HG02938 (cell line): ENCODE measurements at regions not wholly inside any gene's neighbourhood (a gene's known extent, or its start where the extent isn't known, plus 50 kb on each side); places are given as distances from the start of the nearest gene placed in this dataset.
"Not testable (repeated sequence)": the region's sequence is repeated elsewhere in the genome, so short reads cannot be mapped to it uniquely, and the experiment has no call there.

Source experiments
- ATAC-seq: cut with Tn5 transposase; IDR thresholded peaks from one replicate; pipeline ENCODE4 v1.9.1; 2021; ENCODE audit warnings: mild to moderate bottlenecking, moderate library complexity; ENCODE audit not compliant: unreplicated experiment

GRCh38 chr2:8555543-8555942, 126.3 kb upstream of the ID2 start:
- no peak for ATAC-seq

GRCh38 chr2:8558096-8558495, 123.8 kb upstream of the ID2 start:
- no peak for ATAC-seq

- ATAC-seq: no peak
Measured at GRCh38 chr2:8558956-8559355, 122.9 kb upstream of the ID2 start.

DNA sequence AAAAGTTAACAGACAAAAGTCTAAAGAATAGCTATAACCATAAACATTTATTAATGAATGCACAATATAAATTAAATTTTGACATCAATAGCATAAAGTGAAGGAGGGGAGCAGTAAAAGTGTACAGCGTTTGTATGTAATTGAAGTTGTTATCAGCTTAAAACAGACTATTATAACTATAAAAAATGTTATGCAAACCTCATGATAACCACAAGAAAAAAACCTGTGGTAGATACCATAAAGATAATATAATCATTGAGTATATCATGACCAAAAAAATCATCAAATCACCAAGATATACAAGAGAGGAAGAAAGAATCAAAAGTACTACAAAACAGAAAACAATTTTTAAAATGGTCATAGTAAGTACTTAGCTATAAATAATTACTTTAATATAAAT, 122.1 kb upstream of the ID2 start:
- ATAC-seq: no peak

- not testable (repeated sequence) for ATAC-seq
Measured at GRCh38 chr2:8561692-8562091, 120.2 kb upstream of the ID2 start.

GRCh38 chr2:8563814-8564474, 117.9 kb upstream of the ID2 start:
- ATAC-seq: no peak

GRCh38 chr2:8564475-8564874, 117.4 kb upstream of the ID2 start:
- no peak for ATAC-seq

DNA sequence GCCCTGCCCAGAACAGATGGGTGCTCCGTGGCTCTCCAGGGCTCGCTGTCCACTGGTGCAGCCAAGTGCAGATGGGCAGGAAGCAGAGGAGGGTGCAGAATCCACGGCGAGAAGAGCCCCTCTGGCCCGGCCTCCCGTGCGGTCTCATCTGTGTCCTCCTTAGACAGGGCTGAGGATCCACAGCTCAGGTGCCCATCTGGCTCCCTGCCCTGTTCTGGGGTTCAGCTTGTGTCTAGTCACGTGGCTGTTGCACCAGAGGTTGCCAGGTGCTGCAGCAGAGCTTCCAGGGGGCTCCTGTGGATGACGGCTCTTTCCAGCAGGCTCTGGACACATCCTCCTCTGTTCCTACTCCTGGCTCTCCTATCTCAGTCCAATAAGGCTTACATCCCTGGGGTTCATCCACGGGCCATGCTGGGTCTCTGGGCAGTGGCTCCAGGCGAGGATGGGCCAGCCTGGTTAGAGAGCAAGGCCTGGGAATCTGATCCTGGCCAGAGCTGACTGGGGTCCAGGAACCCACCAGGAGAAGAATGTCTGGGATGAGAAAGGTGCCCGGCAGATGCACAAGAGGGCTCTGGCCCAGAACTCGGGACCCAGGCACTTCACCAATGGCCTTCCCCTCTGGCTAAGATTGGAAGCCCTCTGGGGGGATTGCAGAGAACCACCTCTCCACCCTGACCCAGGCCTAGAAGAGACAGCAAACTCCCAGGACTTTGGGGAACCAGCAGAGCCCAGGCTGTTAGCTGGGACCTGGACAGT, 116.3 kb upstream of the ID2 start:
- no peak for ATAC-seq

DNA sequence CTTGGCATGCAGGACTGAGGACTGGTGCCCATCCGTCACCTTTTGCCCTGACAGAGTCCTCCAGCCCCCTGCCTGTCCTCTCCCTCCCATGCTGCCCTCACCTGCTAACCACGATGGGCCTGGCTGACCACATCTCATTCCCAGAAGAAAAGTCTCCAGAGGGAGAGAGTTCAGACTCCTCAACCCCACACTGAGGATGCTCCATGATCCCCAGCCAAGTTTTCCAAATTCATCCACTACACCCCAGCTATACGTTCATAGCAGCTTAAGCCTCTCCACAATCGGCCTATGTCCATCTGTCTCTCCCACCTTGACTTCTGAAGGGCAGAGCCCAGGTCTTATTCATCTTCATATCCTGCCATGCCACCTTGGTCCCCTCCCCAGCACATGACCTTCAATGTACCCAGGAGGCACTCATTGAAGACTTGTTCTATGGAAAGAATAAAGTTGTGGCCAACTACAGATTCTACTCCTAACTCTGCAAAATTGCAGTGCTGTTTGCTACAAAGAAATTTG, 115.6 kb upstream of the ID2 start:
- no peak for ATAC-seq

- no peak for ATAC-seq
Measured at GRCh38 chr2:8566774-8567468, 114.9 kb upstream of the ID2 start.

GRCh38 chr2:8567469-8568260, 114.2 kb upstream of the ID2 start:
- no peak for ATAC-seq

DNA sequence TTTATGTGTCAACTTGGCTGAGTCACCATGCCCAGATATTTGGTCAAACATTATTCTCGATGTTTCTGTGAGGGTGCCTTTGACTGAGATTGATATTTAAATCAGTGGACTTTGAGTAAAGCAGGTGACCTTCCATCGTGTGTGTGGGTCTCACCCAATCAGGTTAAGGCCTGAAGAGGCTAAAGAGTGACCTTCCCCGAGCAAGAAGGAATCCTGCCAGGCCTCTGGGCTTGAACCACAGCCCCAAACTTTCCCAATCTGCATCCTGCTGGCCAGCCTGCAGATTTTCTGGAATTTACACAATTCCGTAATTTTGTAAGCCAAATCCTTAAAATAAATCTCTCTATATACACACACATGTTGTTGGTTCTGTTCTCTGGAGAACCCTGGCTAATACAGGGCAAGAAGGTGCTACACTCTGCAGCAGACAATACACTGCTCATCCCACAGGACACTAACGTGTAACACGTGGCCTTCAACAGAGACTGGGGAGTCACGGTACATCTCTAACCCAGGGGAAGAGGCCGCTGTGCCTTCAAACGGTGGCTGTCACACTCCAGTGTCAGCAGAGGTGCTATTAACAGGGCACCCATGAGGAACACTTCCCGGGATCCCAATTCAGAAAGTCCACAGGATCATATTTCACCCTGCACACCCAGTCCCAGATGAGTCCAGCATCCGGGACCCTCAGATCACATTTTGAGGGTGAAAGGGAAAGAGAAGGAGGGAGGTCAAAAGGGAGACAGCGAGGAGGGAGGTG, 113.1 kb upstream of the ID2 start:
- ATAC-seq: no peak

GRCh38 chr2:8569332-8569930, 112.4 kb upstream of the ID2 start:
- ATAC-seq: no peak

- no peak for ATAC-seq
Measured at GRCh38 chr2:8570637-8571036, 111.2 kb upstream of the ID2 start.

- ATAC-seq: no peak
Measured at GRCh38 chr2:8571301-8571791, 110.5 kb upstream of the ID2 start.

DNA sequence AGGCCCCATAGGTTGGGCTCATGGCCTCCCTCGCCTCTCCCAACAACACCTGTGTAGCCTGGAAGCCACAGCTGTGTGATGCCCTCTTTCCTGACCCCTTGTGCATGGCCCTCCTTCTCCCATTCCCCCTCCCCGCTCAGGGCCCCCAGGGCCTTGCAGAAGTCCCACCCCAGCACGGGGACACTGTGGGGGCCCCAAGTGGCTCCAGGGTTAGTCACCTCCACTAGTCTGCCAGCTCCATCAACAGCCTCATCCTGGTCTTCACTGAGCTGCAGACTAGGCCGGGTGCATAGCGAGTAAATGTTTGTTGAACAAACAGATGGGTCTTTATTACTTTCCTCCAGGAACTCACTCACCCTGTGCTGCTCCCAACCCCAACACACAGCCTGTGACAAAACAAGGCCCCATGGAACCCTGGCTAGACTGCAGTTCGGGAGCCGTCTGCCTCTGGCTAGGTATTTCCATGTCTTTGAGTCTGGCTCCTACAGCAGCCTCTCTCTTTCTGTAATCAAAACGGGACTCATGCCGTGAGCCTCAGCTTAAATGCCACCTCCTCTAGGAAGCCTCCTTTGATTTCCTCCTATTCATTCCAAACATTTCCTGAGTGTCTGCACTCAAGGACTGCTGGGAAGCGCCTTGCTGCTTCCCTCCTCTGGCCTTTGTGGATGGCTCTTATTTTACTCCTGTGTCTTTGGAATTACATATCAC, 109.9 kb upstream of the ID2 start:
- no peak for ATAC-seq

DNA sequence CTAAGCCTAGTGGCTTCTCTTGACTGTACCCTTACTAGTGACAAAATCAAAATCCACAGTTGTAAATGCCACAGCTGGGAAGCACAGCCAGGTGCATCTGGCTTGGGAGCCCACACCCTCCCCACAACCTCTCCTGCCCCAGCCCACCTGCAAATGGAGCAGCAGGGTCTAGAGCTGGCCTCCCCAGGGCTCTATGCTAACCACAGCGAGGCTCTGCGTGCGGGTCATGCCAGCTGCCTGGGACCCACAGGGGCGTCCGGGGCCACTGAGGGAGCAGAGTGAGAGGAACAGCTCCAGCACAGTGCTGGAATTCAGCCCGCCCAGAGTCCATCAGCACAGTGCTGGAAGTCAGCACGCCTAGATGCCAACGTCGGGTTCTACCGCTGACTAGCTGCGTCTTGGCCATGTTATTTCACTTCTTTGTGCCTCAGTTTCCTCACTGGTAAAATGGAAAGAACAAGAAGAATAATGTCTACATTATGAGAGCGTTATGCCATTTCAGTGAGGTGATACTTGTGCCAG, 109.1 kb upstream of the ID2 start:
- ATAC-seq: no peak

- no peak for ATAC-seq
Measured at GRCh38 chr2:8573234-8573941, 108.5 kb upstream of the ID2 start.

DNA sequence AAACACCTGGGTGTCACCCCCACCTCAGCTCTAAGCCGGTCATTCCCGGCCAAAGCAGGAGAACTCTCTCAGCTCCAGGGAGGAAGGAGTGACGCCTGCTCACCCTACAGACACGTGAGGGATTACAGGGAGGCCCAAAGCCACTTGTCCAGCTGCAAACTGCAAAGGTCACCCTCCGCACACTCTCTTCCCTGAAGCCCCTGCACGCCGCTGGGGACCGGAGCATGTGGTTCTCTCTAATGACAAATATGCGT, 108.0 kb upstream of the ID2 start:
- ATAC-seq: no peak
